ENCODE measurements at regions not wholly inside any gene's neighbourhood (a gene's known extent, or its start where the extent isn't known, plus 50 kb on each side); places are given as distances from the start of the nearest gene placed in this dataset.

DNA sequence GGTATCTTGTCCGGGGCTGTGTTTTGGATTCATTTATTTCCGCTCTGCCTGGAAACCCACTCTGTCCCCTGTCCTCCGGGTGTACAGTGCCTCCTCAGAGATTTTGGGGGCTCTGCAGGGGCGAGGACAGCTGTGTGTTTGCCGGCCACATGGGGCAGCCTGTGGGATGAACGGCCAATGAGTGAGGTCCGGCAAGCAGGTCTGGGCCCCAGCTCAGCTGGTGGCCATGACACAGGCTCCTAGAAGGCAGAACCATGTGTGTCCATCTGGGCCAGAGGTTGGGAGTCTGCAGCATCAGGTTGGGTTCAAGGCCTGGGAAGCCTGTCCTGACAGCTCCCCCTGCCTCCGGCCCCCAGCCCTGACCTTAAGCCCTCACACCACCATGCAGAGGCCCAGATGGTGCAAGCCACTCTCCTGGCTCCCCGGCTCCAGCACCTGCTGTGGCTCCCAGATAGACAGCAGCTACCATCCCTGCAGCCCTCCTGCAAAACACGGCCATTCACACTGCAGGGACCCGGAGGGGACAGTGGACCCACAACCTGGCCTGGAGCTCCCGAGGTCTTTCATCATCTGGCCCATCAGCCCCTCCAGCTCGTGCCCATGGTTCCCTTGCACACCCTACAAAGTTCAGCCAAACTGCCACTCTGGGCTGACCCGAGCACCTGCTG lies 220.1 kb upstream of the C14orf180 start:
- Histone ChIP-seq H3K36me3 (ENCODE audit: control insufficient read depth, insufficient read depth, low read length) (no peaks in the 10 kb centered on the region), H3K9me1 (ENCODE audit: control insufficient read depth, insufficient read depth, low read length) (no peaks in the 10 kb centered on the region), H3K4me2 (ENCODE audit: insufficient read depth, low read length) (no peak overlapping the region), H3K79me2 (ENCODE audit: control insufficient read depth, insufficient read depth, low read length) (no peaks in the 10 kb centered on the region), H4K20me1 (replicated peaks; ENCODE audit: control insufficient read depth, insufficient read depth, low read length) (no peaks in the 10 kb centered on the region), H3K27ac (ENCODE audit: extremely low read depth, low read depth, low read length) (no peak overlapping the region), H3K9me3 (replicated peaks; ENCODE audit: control insufficient read depth, insufficient read depth, low read depth, low read length) (no peaks in the 10 kb centered on the region), H3K4me3 (no peak overlapping the region), H2AFZ (ENCODE audit: low read depth, low read length) (no peak overlapping the region), H3K27me3 (ENCODE audit: control insufficient read depth in 2 of 2, insufficient read depth in 2 of 2, low read length in 2 of 2) (peaks cover 0 to 17% of the 10 kb centered on the region in 2 experiments; a peak in 2 of 5 replicates), H3K9ac (ENCODE audit: insufficient read depth in 1 of 2, low read depth in 2 of 2, low read length in 2 of 2) (no peak overlapping the region), H3K4me1 (replicated peaks in 1 of 2; ENCODE audit: control insufficient read depth in 2 of 2, insufficient read depth in 2 of 2, low read length in 2 of 2) (peaks cover 0 to 5% of the 10 kb centered on the region in 2 experiments; a peak in 1 of 5 replicates)
- 0% methylated on average over 8 of the region's 14 CpGs for WGBS (ENCODE audit: insufficient coverage, low coverage, missing lambda C conversion rate)
- ChIA-PET POLR2A (interaction anchor here (0.7 kb wide), 1 partner anchor 39 kb away, joined by 3 read pairs; no protein-coding TSS in a partner anchor), CTCF (ENCODE audit: low intra/inter-chr PET ratio) (no interaction called here)
- intact Hi-C loops (cut with micrococcal nuclease) (no loop called here), in situ Hi-C loops (cut with MboI) (no loop called here)
- ATAC-seq (no peak), DNase-seq (ENCODE audit: extremely low read depth in 1 of 4, low spot score in 3 of 4) (no peak), FAIRE-seq (no peak)
- BruUV-seq (replicated peaks), result no TSS peak
- TF ChIP-seq MAFK (IDR thresholded peaks at IDR 0.05; ENCODE audit: low read length) (no peak), KLF13 (tag; IDR thresholded peaks at IDR 0.05; ENCODE audit: borderline replicate concordance, low read depth) (no peak), ZNF12 (CRISPR knock-in tag; IDR thresholded peaks at IDR 0.05) (no peak), FOXJ3 (CRISPR knock-in tag; IDR thresholded peaks at IDR 0.05) (no peak), CC2D1A (IDR thresholded peaks at IDR 0.05) (no peak), SIN3A (IDR thresholded peaks at IDR 0.05; ENCODE audit: borderline replicate concordance in 2 of 2, control insufficient read depth in 1 of 2, low read depth in 2 of 2, low read length in 2 of 2) (no peak), NFIC (IDR thresholded peaks at IDR 0.05) (no peak), ZNF253 (CRISPR knock-in tag; conservative IDR thresholded peaks at IDR 0.05) (no peak), ZNF589 (CRISPR knock-in tag; IDR thresholded peaks at IDR 0.05; ENCODE audit: low read depth) (no peak), ZNF23 (CRISPR knock-in tag; IDR thresholded peaks at IDR 0.05) (no peak)
- TF ChIP-seq, protein P1, sequence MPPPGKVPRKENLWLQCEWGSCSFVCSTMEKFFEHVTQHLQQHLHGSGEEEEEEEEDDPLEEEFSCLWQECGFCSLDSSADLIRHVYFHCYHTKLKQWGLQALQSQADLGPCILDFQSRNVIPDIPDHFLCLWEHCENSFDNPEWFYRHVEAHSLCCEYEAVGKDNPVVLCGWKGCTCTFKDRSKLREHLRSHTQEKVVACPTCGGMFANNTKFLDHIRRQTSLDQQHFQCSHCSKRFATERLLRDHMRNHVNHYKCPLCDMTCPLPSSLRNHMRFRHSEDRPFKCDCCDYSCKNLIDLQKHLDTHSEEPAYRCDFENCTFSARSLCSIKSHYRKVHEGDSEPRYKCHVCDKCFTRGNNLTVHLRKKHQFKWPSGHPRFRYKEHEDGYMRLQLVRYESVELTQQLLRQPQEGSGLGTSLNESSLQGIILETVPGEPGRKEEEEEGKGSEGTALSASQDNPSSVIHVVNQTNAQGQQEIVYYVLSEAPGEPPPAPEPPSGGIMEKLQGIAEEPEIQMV (tag; conservative IDR thresholded peaks at IDR 0.05; ENCODE audit: low read depth), result no peak
- TF ChIP-seq, protein P2, sequence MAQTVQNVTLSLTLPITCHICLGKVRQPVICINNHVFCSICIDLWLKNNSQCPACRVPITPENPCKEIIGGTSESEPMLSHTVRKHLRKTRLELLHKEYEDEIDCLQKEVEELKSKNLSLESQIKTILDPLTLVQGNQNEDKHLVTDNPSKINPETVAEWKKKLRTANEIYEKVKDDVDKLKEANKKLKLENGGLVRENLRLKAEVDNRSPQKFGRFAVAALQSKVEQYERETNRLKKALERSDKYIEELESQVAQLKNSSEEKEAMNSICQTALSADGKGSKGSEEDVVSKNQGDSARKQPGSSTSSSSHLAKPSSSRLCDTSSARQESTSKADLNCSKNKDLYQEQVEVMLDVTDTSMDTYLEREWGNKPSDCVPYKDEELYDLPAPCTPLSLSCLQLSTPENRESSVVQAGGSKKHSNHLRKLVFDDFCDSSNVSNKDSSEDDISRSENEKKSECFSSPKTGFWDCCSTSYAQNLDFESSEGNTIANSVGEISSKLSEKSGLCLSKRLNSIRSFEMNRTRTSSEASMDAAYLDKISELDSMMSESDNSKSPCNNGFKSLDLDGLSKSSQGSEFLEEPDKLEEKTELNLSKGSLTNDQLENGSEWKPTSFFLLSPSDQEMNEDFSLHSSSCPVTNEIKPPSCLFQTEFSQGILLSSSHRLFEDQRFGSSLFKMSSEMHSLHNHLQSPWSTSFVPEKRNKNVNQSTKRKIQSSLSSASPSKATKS (CRISPR knock-in tag; IDR thresholded peaks at IDR 0.05), result no peak
- TF ChIP-seq, protein P3, sequence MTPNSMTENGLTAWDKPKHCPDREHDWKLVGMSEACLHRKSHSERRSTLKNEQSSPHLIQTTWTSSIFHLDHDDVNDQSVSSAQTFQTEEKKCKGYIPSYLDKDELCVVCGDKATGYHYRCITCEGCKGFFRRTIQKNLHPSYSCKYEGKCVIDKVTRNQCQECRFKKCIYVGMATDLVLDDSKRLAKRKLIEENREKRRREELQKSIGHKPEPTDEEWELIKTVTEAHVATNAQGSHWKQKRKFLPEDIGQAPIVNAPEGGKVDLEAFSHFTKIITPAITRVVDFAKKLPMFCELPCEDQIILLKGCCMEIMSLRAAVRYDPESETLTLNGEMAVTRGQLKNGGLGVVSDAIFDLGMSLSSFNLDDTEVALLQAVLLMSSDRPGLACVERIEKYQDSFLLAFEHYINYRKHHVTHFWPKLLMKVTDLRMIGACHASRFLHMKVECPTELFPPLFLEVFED (CRISPR knock-in tag; conservative IDR thresholded peaks at IDR 0.05), result no peak

Data from K562 (cell line).